ENCODE measurements at regions not wholly inside any gene's neighbourhood (a gene's known extent, or its start where the extent isn't known, plus 50 kb on each side); places are given as distances from the start of the nearest gene placed in this dataset.

DNA sequence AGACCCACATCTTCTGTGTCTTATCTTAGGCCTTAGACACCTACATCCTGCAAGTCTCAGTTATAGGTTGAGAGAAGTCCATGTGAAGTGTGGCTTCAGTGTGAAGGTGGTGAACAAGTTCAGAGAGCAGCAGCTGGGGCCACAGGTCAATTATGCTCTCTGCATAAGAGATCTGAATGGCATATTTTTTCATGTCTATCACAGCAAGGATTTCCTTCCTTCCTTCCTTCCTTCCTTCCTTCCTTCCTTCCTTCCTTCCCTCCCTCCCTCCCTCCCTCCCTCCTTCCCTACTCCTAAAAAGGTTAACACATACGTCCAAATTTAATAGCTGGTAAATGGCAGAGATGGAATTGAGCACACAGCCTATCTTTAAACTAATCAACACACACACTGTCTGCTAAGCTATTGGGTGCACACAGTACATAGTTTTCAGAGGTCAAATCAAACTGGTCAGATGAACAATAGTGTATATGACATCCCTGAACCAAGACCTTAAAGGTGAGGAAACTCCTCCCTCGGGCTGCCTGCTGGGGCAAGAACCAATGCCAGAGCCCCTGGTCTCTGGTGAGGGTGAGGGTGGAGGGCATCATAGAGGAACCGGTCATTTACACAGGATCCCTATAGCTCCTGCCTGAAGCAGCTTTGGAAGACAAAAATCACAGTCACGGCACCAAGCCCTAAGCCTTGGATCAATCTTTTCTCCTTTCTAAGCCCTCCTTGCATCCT is 240.9 kb downstream of the ICOS start:
- CTCF ChIA-PET = interaction anchor here (0.8 to 1.5 kb wide), 11 partner anchors 10 to 153 kb away, joined by 3 to 19 read pairs (median 4); no protein-coding TSS in a partner anchor
- ATAC-seq = peak; percentile 40; the same call in 1 of the 2 replicates
- H3K36me3 ChIP-seq (ENCODE audit: control insufficient read depth in 1 of 2, insufficient read depth in 2 of 2, low read length in 2 of 2) = no peaks in the 10 kb centered on the region
- no peaks in the 10 kb centered on the region for H3K79me2 ChIP-seq (ENCODE audit: insufficient read depth, low read length)
- RAD21 ChIA-PET (ENCODE audit: low non-redundant PET in 1 of 2, low total read pairs in 2 of 2, uncharacterized antibody in 2 of 2, unreplicated experiment in 2 of 2) = no interaction called here
- no peak for DNase-seq (ENCODE audit: low read depth, low spot score)
- no peak for TF ChIP-seq ZFX (IDR thresholded peaks at IDR 0.05)
- TF ChIP-seq EZH2phosphoT487 (IDR thresholded peaks at IDR 0.05; ENCODE audit: borderline replicate concordance) = no peak
- no peak for TF ChIP-seq ZNF274 (IDR thresholded peaks at IDR 0.05; ENCODE audit: low read depth, low read length)
- no peak for TF ChIP-seq ELF1 (IDR thresholded peaks at IDR 0.05; ENCODE audit: borderline replicate concordance, low read depth)
- TF ChIP-seq TCF7L2 (IDR thresholded peaks at IDR 0.05; ENCODE audit: borderline replicate concordance, extremely low read depth, insufficient read depth, insufficient read length) = no peak
- H4K20me1 ChIP-seq (ENCODE audit: insufficient read depth) = no peaks in the 10 kb centered on the region
- intact Hi-C loops (cut with micrococcal nuclease) = no loop called here
- no peaks in the 10 kb centered on the region for H3K9me2 ChIP-seq (ENCODE audit: insufficient read depth)
- H3K4me3 ChIP-seq (replicated peaks in 1 of 2; ENCODE audit: low read depth in 1 of 2, low read length in 2 of 2) = no peak overlapping the region
- H3K9ac ChIP-seq (ENCODE audit: low read length) = no peak overlapping the region
- 0 out of 2 replicates have a peak, but pooled peaks cover 3% of the 10 kb centered on the region for H3K27me3 ChIP-seq (ENCODE audit: insufficient read depth, low read length)
- no peak overlapping the region for H3K4me2 ChIP-seq (ENCODE audit: low read length)
- H3K4me1 ChIP-seq (ENCODE audit: control insufficient read depth in 1 of 2, insufficient read depth in 2 of 2, low read length in 2 of 2) = no peaks in the 10 kb centered on the region
- H3K9me3 ChIP-seq (ENCODE audit: control insufficient read depth in 1 of 2, insufficient read depth in 1 of 2, low read depth in 1 of 2, low read length in 2 of 2) = no peaks in the 10 kb centered on the region
- no TSS peak for BruUV-seq (replicated peaks)
- H2AFZ ChIP-seq (ENCODE audit: low read depth, low read length, poor library complexity, severe bottlenecking) = no peak overlapping the region
- POLR2A ChIA-PET = no interaction called here
- H3K27ac ChIP-seq (ENCODE audit: low read depth, low read length) = no peak overlapping the region

DNA sequence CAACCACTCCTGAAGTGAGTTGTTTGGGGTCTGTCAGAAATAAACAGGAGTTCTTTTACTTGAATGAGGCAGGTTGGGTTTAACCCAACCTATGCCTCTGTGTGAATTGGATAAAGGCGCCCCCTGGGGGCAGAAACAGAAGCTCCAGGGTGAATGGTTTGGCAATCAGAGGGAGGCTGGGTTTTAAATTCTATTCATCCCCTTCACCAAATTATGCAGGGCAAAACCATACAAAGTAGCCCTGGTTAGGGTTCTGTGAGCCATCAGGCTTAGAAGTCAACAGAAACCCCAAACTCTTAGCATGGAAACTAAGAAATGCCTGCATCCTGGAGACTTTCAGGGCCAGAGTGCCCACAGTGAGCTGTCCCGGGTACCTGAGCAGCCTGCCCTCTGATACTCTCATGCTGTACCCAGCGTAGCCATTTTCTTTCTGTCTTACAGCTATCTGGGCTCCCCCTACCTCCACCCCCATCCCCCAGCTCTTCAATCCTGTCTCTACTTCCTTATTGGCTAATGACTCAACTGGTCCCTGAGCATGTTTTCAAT is 241.5 kb downstream of the ICOS start:
- H3K79me2 ChIP-seq (ENCODE audit: insufficient read depth, low read length) = no peaks in the 10 kb centered on the region
- ATAC-seq (peak; percentile 91), DNase-seq (ENCODE audit: low read depth, low spot score) (peak; percentile 19)
- H3K4me3 ChIP-seq (replicated peaks in 1 of 2; ENCODE audit: low read depth in 1 of 2, low read length in 2 of 2) = no peak overlapping the region
- intact Hi-C loops (cut with micrococcal nuclease) = loop anchor here (1.0 kb wide), 2 partner anchors 33 to 154 kb away; no protein-coding TSS in a partner anchor
- H3K36me3 ChIP-seq (ENCODE audit: control insufficient read depth in 1 of 2, insufficient read depth in 2 of 2, low read length in 2 of 2) = no peaks in the 10 kb centered on the region
- no peaks in the 10 kb centered on the region for H3K9me2 ChIP-seq (ENCODE audit: insufficient read depth)
- no peaks in the 10 kb centered on the region for H4K20me1 ChIP-seq (ENCODE audit: insufficient read depth)
- POLR2A ChIA-PET = no interaction called here
- no peak overlapping the region for H3K4me2 ChIP-seq (ENCODE audit: low read length)
- H3K4me1 ChIP-seq (ENCODE audit: control insufficient read depth in 1 of 2, insufficient read depth in 2 of 2, low read length in 2 of 2) = no peaks in the 10 kb centered on the region
- RAD21 ChIA-PET (ENCODE audit: low non-redundant PET in 1 of 2, low total read pairs in 2 of 2, uncharacterized antibody in 2 of 2, unreplicated experiment in 2 of 2) = no interaction called here
- H3K9ac ChIP-seq (ENCODE audit: low read length) = no peak overlapping the region
- H2AFZ ChIP-seq (ENCODE audit: low read depth, low read length, poor library complexity, severe bottlenecking) = no peak overlapping the region
- no peak overlapping the region for H3K27ac ChIP-seq (ENCODE audit: low read depth, low read length)
- H3K9me3 ChIP-seq (ENCODE audit: control insufficient read depth in 1 of 2, insufficient read depth in 1 of 2, low read depth in 1 of 2, low read length in 2 of 2) = no peaks in the 10 kb centered on the region
- no peaks in the 10 kb centered on the region for H3K27me3 ChIP-seq (ENCODE audit: insufficient read depth, low read length)
- BruUV-seq (replicated peaks) = no TSS peak
- CTCF ChIA-PET = interaction anchor here (0.8 to 1.5 kb wide), 13 partner anchors 11 to 154 kb away, joined by 3 to 19 read pairs (median 4); no protein-coding TSS in a partner anchor
- TF ChIP-seq, protein P1, sequence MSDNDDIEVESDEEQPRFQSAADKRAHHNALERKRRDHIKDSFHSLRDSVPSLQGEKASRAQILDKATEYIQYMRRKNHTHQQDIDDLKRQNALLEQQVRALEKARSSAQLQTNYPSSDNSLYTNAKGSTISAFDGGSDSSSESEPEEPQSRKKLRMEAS (IDR thresholded peaks at IDR 0.05) = no peak
- TF ChIP-seq, protein P2, sequence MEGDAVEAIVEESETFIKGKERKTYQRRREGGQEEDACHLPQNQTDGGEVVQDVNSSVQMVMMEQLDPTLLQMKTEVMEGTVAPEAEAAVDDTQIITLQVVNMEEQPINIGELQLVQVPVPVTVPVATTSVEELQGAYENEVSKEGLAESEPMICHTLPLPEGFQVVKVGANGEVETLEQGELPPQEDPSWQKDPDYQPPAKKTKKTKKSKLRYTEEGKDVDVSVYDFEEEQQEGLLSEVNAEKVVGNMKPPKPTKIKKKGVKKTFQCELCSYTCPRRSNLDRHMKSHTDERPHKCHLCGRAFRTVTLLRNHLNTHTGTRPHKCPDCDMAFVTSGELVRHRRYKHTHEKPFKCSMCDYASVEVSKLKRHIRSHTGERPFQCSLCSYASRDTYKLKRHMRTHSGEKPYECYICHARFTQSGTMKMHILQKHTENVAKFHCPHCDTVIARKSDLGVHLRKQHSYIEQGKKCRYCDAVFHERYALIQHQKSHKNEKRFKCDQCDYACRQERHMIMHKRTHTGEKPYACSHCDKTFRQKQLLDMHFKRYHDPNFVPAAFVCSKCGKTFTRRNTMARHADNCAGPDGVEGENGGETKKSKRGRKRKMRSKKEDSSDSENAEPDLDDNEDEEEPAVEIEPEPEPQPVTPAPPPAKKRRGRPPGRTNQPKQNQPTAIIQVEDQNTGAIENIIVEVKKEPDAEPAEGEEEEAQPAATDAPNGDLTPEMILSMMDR (IDR thresholded peaks at IDR 0.05 in 2 of 3, conservative IDR thresholded peaks at IDR 0.05 in 1 of 3; ENCODE audit: borderline replicate concordance in 1 of 3, insufficient read depth in 1 of 3, low read depth in 2 of 3, low read length in 2 of 3) = peak; percentile 51 to 80 (median 79); a peak in 5 of 6 replicates
- no peak for TF ChIP-seq CEBPB (IDR thresholded peaks at IDR 0.05; ENCODE audit: low read depth)
- no peak for TF ChIP-seq SIN3A (IDR thresholded peaks at IDR 0.05; ENCODE audit: low read depth)
- no peak for TF ChIP-seq SP1 (IDR thresholded peaks at IDR 0.05; ENCODE audit: low read depth)
- TF ChIP-seq YY1 (IDR thresholded peaks at IDR 0.05; ENCODE audit: extremely low read depth, insufficient replicate concordance, low read depth, low read length) = no peak
- TF ChIP-seq, protein P3, sequence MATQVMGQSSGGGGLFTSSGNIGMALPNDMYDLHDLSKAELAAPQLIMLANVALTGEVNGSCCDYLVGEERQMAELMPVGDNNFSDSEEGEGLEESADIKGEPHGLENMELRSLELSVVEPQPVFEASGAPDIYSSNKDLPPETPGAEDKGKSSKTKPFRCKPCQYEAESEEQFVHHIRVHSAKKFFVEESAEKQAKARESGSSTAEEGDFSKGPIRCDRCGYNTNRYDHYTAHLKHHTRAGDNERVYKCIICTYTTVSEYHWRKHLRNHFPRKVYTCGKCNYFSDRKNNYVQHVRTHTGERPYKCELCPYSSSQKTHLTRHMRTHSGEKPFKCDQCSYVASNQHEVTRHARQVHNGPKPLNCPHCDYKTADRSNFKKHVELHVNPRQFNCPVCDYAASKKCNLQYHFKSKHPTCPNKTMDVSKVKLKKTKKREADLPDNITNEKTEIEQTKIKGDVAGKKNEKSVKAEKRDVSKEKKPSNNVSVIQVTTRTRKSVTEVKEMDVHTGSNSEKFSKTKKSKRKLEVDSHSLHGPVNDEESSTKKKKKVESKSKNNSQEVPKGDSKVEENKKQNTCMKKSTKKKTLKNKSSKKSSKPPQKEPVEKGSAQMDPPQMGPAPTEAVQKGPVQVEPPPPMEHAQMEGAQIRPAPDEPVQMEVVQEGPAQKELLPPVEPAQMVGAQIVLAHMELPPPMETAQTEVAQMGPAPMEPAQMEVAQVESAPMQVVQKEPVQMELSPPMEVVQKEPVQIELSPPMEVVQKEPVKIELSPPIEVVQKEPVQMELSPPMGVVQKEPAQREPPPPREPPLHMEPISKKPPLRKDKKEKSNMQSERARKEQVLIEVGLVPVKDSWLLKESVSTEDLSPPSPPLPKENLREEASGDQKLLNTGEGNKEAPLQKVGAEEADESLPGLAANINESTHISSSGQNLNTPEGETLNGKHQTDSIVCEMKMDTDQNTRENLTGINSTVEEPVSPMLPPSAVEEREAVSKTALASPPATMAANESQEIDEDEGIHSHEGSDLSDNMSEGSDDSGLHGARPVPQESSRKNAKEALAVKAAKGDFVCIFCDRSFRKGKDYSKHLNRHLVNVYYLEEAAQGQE (IDR thresholded peaks at IDR 0.05; ENCODE audit: low read depth) = no peak
- TF ChIP-seq POLR2A (IDR thresholded peaks at IDR 0.05; ENCODE audit: borderline replicate concordance, extremely low read depth, insufficient read depth, insufficient read length) = no peak
- TF ChIP-seq RAD21 (IDR thresholded peaks at IDR 0.05; ENCODE audit: low read depth) = peak; percentile 50
